ENCODE measurements at regions not wholly inside any gene's neighbourhood (a gene's known extent, or its start where the extent isn't known, plus 50 kb on each side); places are given as distances from the start of the nearest gene placed in this dataset.

- Histone ChIP-seq H3K9me3 (ENCODE audit: severe bottlenecking) (no peaks in the 10 kb centered on the region), H3K36me3 (no peaks in the 10 kb centered on the region), H3K4me3 (ENCODE audit: low read depth, low read length) (no peak overlapping the region), H3K27ac (no peak overlapping the region), H3K27me3 (ENCODE audit: insufficient read depth, low read depth, severe bottlenecking) (no peaks in the 10 kb centered on the region)
- no peak for DNase-seq
- no peak for TF ChIP-seq CTCF (IDR thresholded peaks at IDR 0.05; ENCODE audit: low read depth, low read length)
These were observed 163.3 kb upstream of the MARCKS start for GRCh38 chr6:113693851-113694250.

GRCh38 chr6:113694278-113695077 is 162.7 kb upstream of the MARCKS start:
- TF ChIP-seq CTCF (IDR thresholded peaks at IDR 0.05; ENCODE audit: low read depth, low read length): no peak
- DNase-seq: no peak
- no peak overlapping the region for H3K27ac ChIP-seq
- H3K36me3 ChIP-seq: no peaks in the 10 kb centered on the region
- H3K27me3 ChIP-seq (ENCODE audit: insufficient read depth, low read depth, severe bottlenecking): no peaks in the 10 kb centered on the region
- H3K9me3 ChIP-seq (ENCODE audit: severe bottlenecking): no peaks in the 10 kb centered on the region
- H3K4me3 ChIP-seq (ENCODE audit: low read depth, low read length): no peak overlapping the region

- Histone ChIP-seq H3K27me3 (ENCODE audit: insufficient read depth, low read depth, severe bottlenecking) (no peaks in the 10 kb centered on the region), H3K27ac (no peak overlapping the region), H3K9me3 (ENCODE audit: severe bottlenecking) (no peaks in the 10 kb centered on the region), H3K4me3 (ENCODE audit: low read depth, low read length) (no peak overlapping the region), H3K36me3 (no peaks in the 10 kb centered on the region)
- no peak for TF ChIP-seq CTCF (IDR thresholded peaks at IDR 0.05; ENCODE audit: low read depth, low read length)
- DNase-seq: no peak
These were observed 161.6 kb upstream of the MARCKS start for GRCh38 chr6:113695516-113695915.

- Histone ChIP-seq H3K27ac (no peak overlapping the region), H3K4me3 (ENCODE audit: low read depth, low read length) (no peak overlapping the region), H3K36me3 (no peaks in the 10 kb centered on the region), H3K27me3 (ENCODE audit: insufficient read depth, low read depth, severe bottlenecking) (no peaks in the 10 kb centered on the region), H3K9me3 (ENCODE audit: severe bottlenecking) (no peaks in the 10 kb centered on the region)
- no peak for DNase-seq
- TF ChIP-seq CTCF (IDR thresholded peaks at IDR 0.05; ENCODE audit: low read depth, low read length): no peak
These were observed 160.2 kb upstream of the MARCKS start for GRCh38 chr6:113696960-113697359.

- Histone ChIP-seq H3K27me3 (ENCODE audit: insufficient read depth, low read depth, severe bottlenecking) (no peaks in the 10 kb centered on the region), H3K27ac (no peak overlapping the region), H3K9me3 (ENCODE audit: severe bottlenecking) (no peaks in the 10 kb centered on the region), H3K4me3 (ENCODE audit: low read depth, low read length) (no peak overlapping the region), H3K36me3 (no peaks in the 10 kb centered on the region)
- no peak for TF ChIP-seq CTCF (IDR thresholded peaks at IDR 0.05; ENCODE audit: low read depth, low read length)
- no peak for DNase-seq
These were observed 159.3 kb upstream of the MARCKS start for GRCh38 chr6:113697632-113698410.

Measured in WERI-Rb-1 (cell line).